Right lobe of liver (tissue), 6 donors: ENCODE measurements at regions not wholly inside any gene's neighbourhood (a gene's known extent, or its start where the extent isn't known, plus 50 kb on each side); places are given as distances from the start of the nearest gene placed in this dataset.

Experiments used
- ATAC-seq, 4 donors: fragments of 200-7000 bp; cut with Tn5 transposase; one replicate each; pipeline ENCODE4 v1.9.1; 2020; ENCODE audit warnings: mild to moderate bottlenecking in 4 of 4, moderate library complexity in 4 of 4
- DNase-seq, 3 donors: peaks; one replicate each; pipeline ENCODE4 v3.0.0-alpha.2; 2020
- H3K27ac ChIP-seq, 3 donors: fragments of 200-600 bp; one replicate each; pipeline ENCODE4 v1.8.0; 2022
- H3K27me3 ChIP-seq, 2 donors: fragments of 200-600 bp; one replicate each; pipeline ENCODE4 v1.8.0; 2022
- H3K36me3 ChIP-seq, 4 donors: fragments of 200-600 bp; sonication (generic) in 1 of 4; one replicate each; pipeline versions ENCODE4 v1.5.1 to v1.8.0; 2017 to 2022; ENCODE audit warnings: control low read depth in 1 of 4
- H3K4me1 ChIP-seq, 4 donors: fragments of 200-600 bp; sonication (generic) in 1 of 4; one replicate each; pipeline versions ENCODE4 v1.5.1 to v1.8.0; 2017 to 2022; ENCODE audit warnings: control low read depth in 1 of 4
- H3K4me3 ChIP-seq, 3 donors: fragments of 200-600 bp; one replicate each; pipeline ENCODE4 v1.8.0; 2022
- H3K9me3 ChIP-seq, 4 donors: fragments of 200-600 bp; sonication (generic) in 1 of 4; one replicate each; pipeline versions ENCODE4 v1.5.1 to v1.8.0; 2017 to 2022; ENCODE audit warnings: control low read depth in 1 of 4
- CTCF ChIP-seq, 4 donors: fragments of 200-600 bp in 3 of 4; fragments of 450-650 bp in 1 of 4; IDR thresholded peaks; one replicate each; pipeline versions ENCODE4 v1.5.1 to v1.8.0; 2016 to 2022; ENCODE audit warnings: antibody characterized with exemption in 4 of 4, mild to moderate bottlenecking in 2 of 4
- POLR2A ChIP-seq: fragments of 450-650 bp; IDR thresholded peaks from one replicate; pipeline ENCODE4 v1.6.1; 2017; ENCODE audit warnings: antibody characterized with exemption, mild to moderate bottlenecking
- WGBS: methylation state at CpG from one replicate; pipeline ENCODE4 v1.1.6; 2018; ENCODE audit warnings: low coverage, low lambda C conversion rate; ENCODE audit not compliant: insufficient coverage; ENCODE audit errors: missing lambda C conversion rate; 5-methylcytosine and 5-hydroxymethylcytosine counted together
- intact Hi-C, 2 donors: fragments of 100-400 bp; cut with DNase I; formaldehyde crosslinking; loops; one replicate each; pipeline versions ENCODE4 v1.11.2 to v1.14.1; 2022
- donor health status: DM: no; HTN: yes; CAD: no.
- donor health status: DM: no; HTN: no; CAD: no.
- donor health status: DM: no; HTN: no; CAD: no.
- donor health status: DM: no; HTN: yes; CAD: no.
- donor health status: DM: no; HTN: yes; CAD: no.

GRCh38 chr5:101796427-101796826 lies 499.7 kb downstream of the SLCO4C1 start:
- no peaks in the 10 kb centered on the region for H3K27me3 ChIP-seq
- TF ChIP-seq POLR2A (no peak), CTCF (IDR thresholded peaks at IDR 0.05) (no peak)
- H3K4me3 ChIP-seq: no peak overlapping the region
- H3K27ac ChIP-seq: no peak overlapping the region
- H3K4me1 ChIP-seq: no peaks in the 10 kb centered on the region
- no peaks in the 10 kb centered on the region for H3K36me3 ChIP-seq
- intact Hi-C loops: no loop called here
- DNase-seq (no peak), ATAC-seq (no peak)
- H3K9me3 ChIP-seq: no peaks in the 10 kb centered on the region

- no peaks in the 10 kb centered on the region for H3K27me3 ChIP-seq
- DNase-seq (no peak), ATAC-seq (no peak)
- 37% methylated on average over 4 of the region's 4 CpGs for whole genome bisulfite sequencing
- H3K9me3 ChIP-seq: no peaks in the 10 kb centered on the region
- H3K36me3 ChIP-seq: no peaks in the 10 kb centered on the region
- H3K27ac ChIP-seq: no peak overlapping the region
- intact Hi-C loops: no loop called here
- TF ChIP-seq CTCF (IDR thresholded peaks at IDR 0.05) (no peak), POLR2A (no peak)
- H3K4me1 ChIP-seq: no peaks in the 10 kb centered on the region
- no peak overlapping the region for H3K4me3 ChIP-seq
Measured at GRCh38 chr5:101788797-101789196, 507.3 kb downstream of the SLCO4C1 start.

GRCh38 chr5:101785090-101785489 lies 511.0 kb downstream of the SLCO4C1 start:
- no peaks in the 10 kb centered on the region for H3K36me3 ChIP-seq
- ATAC-seq (no peak), DNase-seq (no peak)
- TF ChIP-seq POLR2A (no peak), CTCF (IDR thresholded peaks at IDR 0.05) (no peak)
- WGBS: 35% methylated on average over 2 of the region's 2 CpGs
- H3K27ac ChIP-seq: no peak overlapping the region
- no peaks in the 10 kb centered on the region for H3K27me3 ChIP-seq
- no peaks in the 10 kb centered on the region for H3K4me1 ChIP-seq
- H3K4me3 ChIP-seq: no peak overlapping the region
- intact Hi-C loops: no loop called here
- H3K9me3 ChIP-seq: no peaks in the 10 kb centered on the region

DNA sequence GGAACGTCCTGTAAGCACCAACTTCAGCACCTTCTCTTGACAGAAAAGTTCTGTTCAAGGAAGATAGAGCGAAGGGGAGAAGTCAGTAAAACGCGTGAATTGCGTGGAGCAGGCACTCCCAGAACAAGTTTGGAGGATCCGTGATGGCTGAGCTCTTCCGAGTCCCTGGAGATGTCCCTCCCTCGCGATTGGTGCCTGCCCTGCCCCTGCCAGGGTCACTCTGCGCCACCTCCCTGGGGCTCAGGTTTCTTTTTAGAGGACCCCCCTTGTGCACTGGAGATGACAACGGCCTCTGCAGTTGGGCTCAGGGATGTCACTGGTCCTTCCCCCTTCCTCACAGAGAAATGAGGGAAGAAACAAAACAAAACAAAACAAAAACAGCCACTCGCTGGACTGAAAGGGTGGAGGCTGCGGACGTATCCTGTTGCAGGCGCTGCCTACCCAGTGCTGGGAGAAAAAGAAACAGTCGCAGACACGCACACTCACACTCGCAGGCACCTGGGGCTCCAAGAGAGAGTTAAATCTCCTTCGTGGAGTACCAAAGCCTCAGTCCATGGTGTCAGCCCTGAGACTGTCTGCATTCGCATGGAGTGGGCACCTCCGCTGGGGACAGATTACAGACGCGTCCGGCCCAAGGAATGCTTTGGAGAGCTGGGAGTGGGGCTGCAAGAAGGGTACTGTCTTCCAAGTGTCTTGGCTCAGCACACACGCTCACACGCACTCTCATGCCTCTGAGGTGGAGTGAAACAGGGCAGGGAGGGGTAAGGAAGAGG lies 512.7 kb downstream of the SLCO4C1 start:
- ATAC-seq (peak in 1 of 4 donors; percentile 16), DNase-seq (no peak)
- TF ChIP-seq CTCF (IDR thresholded peaks at IDR 0.05) (no peak), POLR2A (no peak)
- intact Hi-C loops: no loop called here
- Histone ChIP-seq H3K4me1 (no peaks in the 10 kb centered on the region), H3K4me3 (no peak overlapping the region), H3K27me3 (no peaks in the 10 kb centered on the region), H3K27ac (no peak overlapping the region), H3K36me3 (no peaks in the 10 kb centered on the region), H3K9me3 (no peaks in the 10 kb centered on the region)
- WGBS: 40% methylated on average over 16 of the region's 26 CpGs
